ENCODE measurements at regions not wholly inside any gene's neighbourhood (a gene's known extent, or its start where the extent isn't known, plus 50 kb on each side); places are given as distances from the start of the nearest gene placed in this dataset.
"Not testable (repeated sequence)": the region's sequence is repeated elsewhere in the genome, so short reads cannot be mapped to it uniquely, and the experiment has no call there.

DNA sequence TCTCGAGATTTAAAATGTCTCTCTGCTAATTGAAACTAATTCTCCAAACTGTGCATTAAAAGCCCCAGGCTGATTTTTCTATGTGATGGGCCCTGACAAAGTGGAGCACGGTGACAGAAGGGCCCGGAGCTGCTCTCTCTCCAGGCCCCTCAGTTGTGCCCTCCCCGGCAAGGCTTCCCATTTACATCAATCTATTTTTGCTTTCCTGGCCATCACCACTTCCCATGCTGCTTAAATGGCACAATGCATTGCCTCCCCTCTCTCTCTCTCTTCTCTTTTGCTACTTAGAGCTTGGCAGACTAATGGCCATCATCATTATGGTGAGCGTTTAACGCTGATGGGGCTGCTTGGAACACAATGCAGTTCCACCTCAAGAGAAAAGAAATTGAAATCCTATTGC, 270.7 kb upstream of the DIO3 start:
- no peak for DNase-seq

DNA sequence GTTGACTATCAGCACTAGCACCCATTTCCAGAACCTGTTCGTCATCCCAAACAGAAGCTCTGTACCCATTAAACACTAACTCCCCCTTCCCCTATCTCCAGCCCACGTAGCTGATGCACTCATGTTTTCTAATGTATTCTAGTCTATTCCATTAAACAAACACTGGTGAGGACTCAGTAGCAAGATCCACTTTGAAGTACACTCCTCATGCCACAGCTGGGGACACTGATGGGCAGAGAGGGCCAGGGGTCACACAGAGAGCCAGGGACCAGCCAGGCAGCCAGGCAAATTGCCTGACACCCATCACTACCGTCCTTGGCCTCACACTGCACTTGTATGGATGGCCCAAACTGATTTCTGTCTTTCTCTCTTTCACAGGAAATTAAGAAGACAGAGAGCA, 269.9 kb upstream of the DIO3 start:
- no peak for DNase-seq

DNA sequence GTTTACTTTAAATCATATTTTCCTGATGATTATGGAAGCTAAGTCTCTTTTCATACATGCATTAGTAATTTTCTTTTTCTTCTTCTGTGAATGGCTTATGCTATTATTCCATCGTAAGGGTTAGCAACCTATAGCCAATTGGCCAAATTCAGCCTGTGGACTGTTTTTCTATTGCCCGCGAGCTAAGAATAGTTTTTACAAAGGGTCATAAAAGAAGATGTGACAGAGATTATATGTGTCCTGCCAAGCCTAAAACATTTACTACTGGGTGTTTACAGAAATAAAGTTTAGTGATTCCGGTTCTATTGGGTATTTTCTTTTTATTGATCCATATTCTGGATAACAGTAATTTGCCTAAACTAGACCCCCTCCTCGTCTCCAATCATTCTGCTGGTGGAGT, 268.8 kb upstream of the DIO3 start:
- no peak for DNase-seq

DNA sequence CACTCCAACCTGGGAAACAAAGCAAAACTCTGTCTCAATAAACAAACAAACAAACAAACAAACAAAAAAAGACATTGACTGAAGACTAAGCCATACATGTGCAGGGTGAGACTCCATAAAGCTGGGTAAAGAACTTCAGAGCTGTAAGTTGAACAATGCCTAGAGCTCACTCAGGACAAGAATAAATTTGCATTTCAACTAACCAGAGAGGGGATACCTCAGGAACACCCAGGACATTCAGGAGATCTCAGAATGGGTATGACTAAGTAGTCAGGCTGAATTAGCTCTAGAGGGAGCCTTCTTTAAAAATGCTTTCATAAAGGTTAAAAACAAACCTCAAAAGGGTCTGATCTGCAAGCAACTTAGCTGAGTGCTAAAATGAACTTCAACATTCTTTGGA, 267.7 kb upstream of the DIO3 start:
- DNase-seq, result no peak

DNA sequence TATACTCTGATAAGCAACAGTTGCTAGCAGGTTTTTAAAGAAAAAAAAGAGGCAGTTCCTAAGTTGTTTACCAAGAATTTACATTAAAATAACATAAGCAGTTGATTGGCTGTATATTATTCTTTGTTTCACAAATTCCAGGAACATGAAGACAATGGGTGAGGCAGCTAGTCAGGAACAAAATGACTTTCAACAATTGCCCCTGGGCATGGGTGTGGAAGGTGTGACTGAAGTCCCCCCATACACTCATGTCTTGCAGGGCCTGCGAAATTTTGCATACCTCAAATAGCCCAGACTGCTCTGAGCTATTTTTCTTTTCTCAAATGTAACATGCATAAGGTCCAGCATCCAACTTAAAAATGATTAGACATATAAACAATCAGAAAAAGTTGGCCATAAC, 267.2 kb upstream of the DIO3 start:
- no peak for DNase-seq

DNA sequence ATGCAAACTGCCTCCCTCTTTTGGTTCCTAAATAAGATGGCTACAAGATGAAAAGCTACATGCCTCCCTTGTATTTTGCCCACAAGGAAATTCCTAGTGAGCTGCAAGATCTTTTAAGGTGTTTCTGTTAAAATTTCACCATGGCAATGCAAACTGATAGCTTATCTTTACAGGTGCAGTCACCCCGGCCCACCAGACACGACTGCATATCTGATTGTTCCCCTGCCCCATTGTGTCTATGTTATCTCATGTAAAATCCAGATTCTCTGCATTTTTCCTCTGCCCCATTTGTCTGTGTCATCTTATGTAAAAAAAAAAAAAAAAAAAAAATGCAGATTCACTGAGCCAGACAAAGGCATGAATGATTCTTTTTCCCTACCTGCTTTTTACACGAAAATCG, 261.5 kb upstream of the DIO3 start:
- not testable (repeated sequence) for DNase-seq

DNA sequence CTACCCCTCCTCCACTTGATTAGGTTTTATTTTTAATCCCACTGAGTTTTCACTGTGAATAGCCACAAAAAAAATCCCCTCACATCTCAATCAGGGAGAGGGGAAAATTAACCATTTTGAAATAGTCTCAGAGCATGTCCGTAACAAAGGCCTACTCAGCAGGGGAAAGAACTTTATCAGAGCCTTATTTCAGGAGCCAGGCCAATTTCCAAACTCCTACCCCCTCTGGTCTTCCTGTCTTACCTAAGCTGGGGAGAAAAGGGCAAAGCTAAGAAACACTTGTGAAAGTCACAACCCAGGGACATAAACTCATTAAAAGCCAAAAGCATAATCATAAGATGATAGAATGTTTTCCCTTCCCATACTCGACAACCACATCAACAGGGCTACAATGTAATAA, 260.3 kb upstream of the DIO3 start:
- DNase-seq, result no peak

DNA sequence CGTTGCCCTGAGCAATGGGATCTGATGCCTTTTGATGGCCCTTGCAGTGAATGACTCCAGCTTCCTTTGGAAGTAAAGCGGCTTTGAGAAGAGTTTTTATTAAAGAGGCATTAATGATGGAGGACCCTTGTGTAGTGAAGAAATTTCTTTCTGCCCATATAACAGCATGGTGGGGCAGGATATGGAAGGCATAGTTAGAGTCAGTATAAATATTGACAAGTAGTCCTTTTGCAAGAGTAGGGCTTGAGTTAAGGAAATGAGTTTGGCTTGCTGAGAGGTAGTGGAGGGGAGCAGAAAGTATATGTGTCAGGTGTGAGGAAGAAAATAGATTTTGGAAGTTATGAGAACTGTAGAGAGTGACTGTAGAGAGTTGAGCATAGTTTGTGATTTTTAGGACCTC, 254.1 kb upstream of the DIO3 start:
- not testable (repeated sequence) for DNase-seq

DNA sequence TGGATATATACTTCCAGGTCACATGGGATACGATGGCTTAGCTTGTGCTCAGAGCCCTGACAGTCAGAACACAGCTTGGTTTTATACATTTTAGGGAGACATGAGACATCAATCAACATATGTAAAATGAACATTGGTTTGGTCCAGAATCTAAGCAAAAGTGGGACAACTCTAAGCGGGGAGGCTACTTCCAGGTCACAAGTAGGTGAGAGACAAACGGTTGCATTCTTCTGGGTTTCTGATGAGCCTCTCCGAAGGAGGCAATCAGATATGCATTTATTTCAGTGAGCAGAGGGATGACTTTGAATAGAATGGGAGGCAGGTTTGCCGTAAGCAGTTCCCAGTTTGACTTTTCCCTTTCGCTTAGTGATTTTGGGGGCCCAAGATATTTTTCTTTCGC, 250.1 kb upstream of the DIO3 start:
- DNase-seq, result not testable (repeated sequence)

DNA sequence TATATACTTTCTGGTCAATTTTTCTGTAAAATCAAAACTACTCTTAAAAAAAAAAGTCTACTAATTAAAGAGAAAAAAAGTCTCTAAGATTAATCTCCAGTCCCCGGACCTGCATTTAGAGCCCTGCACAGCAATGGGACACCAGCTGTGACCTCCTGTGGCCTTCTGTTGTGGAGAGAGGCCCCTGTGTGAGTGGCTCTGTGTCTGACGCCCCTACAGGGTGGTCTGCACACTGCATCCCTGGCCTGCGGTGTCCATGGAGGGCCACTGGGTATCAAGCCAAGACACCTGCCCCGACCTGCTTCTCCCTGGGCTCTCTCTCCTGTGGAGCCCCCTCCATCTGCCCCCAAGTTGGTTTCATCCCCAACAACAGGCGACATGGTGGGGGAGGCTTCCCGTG, 248.0 kb upstream of the DIO3 start:
- DNase-seq, result no peak

DNA sequence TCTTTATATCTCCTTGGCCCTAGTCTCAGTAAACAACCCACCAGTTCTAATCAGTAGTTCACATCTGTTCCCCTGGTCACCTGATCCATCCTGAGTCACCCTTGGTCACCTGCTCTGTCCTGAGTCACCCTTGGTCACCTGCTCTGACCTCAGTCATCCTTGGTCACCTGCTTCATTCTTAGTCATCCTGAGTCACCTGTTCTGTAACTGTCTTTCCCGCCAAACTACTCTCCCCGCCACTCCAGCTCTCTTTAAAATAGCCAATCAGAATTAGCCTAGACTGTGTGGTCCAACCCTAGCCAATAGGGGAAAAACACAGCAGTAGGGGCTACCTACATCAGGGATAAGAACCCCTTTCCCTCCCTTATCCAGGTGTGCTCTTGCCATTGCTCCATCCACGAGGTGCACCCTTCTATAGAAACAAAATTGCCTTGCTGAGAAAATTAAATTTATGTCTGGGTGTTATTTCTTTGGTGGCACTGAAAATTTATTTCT, 245.4 kb upstream of the DIO3 start:
- no peak for DNase-seq

DNA sequence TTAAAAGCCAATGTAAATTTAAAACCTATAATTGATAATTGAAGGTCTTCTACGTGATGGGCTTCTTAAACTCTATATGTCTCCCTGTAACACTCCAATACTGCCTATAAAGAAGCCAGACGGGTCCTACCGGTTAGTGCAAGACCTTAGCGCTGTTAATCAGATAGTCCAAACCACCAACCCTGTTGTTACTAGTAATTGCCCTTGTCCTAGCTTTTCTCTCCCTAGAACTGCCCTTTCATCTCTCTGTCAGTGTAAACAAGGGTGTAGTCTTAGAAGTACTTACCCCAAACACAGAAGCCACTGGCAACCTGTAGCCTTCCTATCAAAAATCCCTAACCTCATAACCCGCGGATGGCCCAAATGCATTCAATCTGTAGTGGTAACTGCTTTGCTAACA, 243.0 kb upstream of the DIO3 start:
- DNase-seq, result no peak

DNA sequence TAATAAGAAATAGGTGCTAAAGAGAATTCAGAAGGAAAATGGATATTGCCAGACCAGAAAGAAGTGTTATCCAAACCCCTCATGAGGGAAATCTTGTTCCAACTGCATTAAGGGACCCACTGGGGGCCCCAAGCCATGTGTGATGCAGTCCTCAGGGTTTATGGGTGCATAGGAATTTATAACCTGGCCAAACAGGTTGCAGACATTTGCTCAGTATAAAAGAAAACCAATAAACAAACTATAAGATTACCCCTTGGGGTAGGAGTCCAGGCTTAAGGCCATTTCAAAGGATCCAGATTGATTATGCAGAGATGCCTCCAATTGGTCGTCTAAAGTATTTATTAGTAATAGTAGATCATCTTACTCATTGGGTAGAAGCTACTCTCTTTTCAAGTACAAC, 240.9 kb upstream of the DIO3 start:
- no peak for DNase-seq

DNA sequence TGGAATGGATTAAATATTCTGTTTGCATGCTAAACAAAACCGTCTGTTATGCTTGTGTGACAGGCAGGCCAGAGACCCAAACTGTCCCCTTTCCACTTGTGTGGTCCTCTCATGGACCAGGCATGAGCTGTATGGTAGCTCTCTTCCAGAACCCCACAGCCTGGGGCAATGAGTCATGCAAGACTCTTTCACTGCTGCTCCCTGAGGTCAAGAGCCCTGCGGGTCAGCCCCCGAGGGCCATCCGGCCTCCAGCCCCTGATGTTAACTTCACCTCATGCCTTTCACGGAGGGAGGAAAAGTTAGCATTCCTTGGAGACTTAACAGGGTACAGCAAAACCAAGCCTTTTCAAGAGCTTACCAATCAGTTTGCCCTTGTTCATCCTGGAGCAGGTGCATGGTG, 239.1 kb upstream of the DIO3 start:
- no peak for DNase-seq

DNA sequence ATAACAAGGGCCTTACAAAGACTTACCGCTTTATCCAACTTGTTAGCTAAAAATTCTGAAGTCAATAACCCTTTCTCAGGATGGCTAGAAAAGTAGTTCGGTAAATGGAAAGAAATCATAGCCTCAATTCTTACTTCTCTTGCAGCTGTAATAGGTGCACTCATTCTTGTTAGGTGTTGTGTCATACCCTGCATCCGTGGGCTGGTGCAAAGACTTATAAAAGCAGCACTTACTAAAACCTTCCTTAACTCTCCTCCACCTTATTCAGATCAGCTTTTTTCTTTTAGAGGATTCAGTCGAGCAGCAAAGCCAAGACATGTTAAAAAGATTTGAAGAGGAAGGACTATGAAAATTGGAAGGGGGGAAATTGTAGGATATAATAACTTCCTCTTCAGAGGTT, 238.2 kb upstream of the DIO3 start:
- no peak for DNase-seq

DNA sequence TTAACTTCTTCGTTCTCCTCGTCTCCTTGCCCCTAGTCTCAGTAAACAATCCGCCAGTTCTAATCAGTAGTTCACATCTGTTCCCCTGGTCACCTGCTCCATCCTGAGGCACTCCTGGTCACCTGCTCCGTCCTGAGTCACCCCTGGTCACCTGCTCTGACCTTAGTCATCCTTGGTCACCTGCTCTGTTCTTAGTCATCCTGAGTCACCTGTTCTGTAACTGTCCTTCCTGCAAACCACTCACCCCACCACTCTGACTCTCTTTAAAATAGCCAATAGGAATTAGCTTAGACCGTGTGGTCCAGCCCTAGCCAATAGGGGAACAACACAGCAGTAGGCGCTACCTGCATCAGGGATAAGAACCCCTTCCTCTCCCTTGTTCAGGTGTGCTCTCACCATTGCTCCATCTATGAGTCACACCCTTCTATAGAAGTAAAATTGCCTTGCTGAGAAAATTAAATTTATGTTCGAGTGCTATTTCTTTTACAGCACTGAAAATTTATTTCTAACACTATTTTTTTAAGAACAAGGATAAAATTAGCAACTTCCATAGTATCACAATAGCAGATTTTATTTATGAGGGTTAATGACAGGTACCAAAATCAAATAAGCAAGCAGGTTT, 237.6 kb upstream of the DIO3 start:
- not testable (repeated sequence) for DNase-seq

DNA sequence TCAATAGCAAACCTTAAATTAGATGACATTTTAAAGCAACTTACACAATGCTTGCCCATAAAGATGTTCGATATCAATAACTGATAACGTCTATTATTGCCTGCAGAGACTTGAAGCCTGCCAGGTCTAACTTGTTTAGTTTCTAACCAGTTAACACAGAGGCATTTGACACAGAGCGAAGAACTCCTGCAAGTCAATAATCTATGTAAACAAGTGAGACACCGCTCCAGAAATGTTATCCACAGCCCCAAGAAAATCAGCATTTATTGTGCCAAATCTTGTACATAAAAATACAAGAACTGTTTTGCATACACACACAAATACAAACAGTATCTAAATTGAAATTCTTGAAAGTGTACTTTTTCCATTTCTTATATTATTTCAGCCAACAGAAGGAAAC, 236.0 kb upstream of the DIO3 start:
- DNase-seq, result no peak

DNA sequence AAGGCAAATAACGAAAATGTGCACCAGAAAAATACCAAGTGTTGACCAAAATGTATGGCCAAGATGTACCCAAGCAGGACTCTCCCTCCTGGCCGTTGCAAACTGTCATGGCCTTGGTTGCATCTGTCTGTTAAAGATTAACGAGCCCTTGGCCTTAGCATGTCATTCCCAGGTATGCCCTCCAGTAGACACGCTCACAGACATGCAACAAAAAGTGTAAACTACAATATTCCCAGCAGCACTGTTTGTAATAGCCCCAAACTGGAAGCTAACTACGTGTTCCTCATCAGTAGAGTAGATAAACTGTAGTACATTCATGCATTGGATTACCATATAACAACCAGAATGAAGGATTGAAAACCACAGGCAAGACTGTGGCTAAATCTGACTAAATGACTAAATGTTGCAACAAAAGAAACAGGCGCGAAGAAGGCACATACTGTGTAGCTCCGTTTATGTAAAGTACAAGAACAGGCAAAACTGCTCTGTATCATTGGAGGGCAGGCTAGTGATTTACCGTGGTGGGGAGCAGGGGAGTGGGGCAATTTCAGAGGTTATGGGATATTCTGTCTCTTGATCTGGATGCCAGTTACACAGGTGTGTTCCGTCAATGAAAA, 232.8 kb upstream of the DIO3 start:
- DNase-seq, result no peak

DNA sequence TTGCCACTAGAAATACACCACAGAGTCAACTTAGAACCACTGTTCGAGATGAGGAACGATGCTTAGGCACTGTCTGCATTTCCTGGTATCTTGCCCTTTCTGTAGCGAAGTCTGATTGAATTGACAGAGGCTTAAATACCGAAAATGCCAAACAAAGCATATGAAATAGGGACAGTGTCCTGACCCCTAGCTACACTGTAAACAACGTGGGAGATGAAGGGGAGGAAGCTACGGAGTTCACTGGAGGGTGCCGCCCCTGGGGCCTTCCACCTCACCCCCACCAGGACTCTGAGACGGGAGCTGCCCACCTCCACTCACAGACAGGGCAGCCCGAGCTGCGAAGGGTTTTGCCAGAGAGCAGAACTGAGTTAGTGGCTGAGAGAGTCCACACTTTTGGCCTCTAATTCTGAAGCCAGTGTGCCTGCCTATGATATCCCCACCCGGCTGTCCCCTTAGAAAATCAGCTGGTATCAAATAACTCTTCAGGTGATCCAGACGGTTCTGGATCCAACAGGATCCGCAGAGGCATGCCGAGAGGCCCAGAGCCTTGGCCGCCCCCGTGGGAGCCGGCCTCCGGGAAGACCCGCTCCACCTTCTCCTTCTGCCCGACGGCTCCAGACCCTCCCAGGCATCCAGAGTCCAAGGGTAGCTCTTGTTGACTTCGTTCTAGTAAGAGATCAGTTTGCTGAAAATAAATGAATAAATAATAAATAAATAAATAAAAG, 230.7 kb upstream of the DIO3 start:
- DNase-seq, result no peak

DNA sequence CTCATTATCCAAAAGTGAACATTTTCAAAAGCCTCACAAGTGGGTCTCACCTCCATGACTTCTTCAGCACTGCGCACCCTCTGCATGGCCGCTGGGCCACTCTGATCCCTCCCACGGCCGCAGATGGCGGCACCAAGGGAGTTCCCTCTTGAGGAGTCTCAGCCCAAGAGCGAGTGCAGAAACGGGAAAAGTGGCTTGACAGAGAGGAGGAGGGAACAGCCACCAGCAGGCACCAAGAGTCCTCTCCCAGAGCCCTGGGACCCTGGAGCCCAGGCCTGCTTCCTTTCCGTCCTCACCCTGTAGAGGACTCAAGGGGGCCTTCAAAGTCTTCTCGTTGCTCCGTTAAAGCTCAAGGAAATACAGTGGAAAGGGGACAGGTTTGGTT, 230.2 kb upstream of the DIO3 start:
- no peak for DNase-seq

DNA sequence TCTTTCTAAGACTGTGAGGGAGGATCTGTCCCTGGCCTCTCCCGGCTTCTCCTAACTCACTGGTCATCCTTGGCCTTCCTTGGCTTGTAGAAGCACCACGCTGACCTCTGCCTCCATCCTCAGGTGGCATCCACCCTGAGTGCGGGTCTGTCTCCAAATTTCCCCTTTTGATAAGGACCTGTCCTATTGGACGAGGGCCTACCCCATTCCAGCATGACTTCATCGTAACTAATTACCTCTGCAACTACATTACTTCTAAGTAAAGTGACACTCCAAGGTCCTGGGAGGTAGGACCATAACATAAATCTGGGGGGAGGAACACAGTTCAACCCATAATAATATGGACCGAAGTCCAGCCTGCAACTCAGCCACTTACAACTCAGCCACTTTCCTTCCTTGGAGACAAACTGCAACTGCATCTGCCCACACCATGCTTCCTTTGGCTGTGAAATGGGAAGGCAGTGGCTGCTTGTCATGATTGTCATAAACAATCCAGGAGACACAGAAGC, 229.6 kb upstream of the DIO3 start:
- DNase-seq, result no peak

DNA sequence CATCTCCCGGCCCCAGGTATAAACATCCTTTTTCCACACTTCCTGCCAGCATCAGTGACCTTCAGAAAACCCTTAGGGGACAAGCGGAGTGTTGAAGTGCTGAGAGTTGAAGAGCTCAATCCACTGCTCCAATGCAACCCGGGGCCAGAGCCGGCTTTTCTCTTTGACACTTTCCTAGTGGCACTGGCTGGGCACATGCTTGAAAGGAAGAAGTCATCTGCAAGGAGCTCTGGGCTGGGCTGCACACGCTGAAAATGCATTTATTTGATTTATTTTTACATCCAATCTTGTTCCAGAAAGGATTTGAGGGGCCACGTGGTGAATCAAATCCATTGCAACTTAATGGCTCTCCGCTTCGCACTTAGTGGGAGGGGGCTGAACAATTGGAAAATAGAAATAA, 229.0 kb upstream of the DIO3 start:
- no peak for DNase-seq

DNA sequence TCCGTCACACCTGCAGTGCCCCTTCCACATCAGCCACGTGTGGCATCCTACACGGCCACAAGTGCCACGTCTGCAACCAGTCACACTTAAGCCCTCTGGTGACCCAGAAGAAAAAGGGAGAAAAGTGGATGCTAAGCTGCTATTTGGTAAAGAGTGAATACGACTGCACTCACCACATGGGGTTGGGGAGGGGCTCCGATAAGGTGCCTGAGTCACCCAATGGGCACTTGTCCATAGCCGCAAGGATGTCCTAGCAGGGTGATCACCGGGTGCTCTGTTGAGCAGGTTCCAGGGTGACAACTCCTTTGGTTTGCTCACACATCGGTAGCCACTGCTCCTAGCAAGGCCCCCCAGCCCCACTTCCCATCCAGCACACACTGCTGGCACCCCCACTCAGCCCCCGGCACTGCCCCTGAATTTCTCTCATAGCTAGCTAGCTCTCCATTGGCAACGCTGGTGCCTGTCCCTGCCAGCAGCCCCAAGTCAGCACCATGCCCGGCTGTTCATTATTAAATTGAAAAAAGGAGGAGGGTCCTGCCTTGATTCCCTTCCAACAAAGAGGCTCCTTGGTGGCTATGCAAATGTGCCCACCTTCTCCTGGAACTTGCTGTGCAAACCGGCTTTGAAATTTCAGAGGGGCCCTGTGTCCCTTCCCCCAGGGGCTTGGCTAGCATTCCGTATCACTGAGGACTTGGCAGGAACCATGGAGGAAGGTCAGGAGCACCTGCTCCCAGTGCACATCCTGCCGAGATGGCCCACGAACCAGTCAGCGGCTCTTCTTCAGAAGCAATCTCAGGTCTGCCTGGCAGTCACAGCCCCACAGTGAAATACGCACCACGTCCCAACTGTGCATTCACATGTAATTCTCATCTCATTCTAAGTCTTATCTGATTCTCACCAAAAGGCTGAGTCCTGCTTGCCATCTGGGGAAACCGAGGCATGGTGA, 227.7 kb upstream of the DIO3 start:
- DNase-seq, result no peak

Measured in fibroblast of skin of back (primary cell).